ENCODE measurements at regions not wholly inside any gene's neighbourhood (a gene's known extent, or its start where the extent isn't known, plus 50 kb on each side); places are given as distances from the start of the nearest gene placed in this dataset.

DNA sequence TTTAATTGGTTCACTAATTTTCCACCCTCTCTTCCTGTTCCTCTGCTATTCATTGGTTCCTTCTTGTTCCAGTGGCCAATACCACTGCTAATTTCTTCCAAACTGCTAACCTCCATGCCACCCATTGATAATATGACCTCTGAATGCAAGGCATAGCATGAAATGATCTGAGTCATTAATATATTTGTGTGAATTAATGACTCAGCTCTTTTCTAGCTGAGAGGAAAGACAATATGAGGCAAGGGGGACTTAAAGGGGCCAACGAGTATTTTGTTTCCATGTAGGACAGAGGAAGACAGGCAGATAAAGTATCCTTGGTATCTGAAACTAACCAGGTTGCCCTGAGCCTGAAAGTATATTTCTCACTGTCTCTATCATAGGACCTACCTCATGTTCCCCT lies 154.3 kb upstream of the BRINP1 start:
- no peak for DNase-seq (ENCODE audit: low read depth)
- TF ChIP-seq, protein P1, sequence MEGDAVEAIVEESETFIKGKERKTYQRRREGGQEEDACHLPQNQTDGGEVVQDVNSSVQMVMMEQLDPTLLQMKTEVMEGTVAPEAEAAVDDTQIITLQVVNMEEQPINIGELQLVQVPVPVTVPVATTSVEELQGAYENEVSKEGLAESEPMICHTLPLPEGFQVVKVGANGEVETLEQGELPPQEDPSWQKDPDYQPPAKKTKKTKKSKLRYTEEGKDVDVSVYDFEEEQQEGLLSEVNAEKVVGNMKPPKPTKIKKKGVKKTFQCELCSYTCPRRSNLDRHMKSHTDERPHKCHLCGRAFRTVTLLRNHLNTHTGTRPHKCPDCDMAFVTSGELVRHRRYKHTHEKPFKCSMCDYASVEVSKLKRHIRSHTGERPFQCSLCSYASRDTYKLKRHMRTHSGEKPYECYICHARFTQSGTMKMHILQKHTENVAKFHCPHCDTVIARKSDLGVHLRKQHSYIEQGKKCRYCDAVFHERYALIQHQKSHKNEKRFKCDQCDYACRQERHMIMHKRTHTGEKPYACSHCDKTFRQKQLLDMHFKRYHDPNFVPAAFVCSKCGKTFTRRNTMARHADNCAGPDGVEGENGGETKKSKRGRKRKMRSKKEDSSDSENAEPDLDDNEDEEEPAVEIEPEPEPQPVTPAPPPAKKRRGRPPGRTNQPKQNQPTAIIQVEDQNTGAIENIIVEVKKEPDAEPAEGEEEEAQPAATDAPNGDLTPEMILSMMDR (conservative IDR thresholded peaks at IDR 0.05; ENCODE audit: control insufficient read depth, insufficient read depth, low read depth, low read length), result no peak
- H3K4me3 ChIP-seq (ENCODE audit: control insufficient read depth, low read depth, low read length), result no peak overlapping the region

DNA sequence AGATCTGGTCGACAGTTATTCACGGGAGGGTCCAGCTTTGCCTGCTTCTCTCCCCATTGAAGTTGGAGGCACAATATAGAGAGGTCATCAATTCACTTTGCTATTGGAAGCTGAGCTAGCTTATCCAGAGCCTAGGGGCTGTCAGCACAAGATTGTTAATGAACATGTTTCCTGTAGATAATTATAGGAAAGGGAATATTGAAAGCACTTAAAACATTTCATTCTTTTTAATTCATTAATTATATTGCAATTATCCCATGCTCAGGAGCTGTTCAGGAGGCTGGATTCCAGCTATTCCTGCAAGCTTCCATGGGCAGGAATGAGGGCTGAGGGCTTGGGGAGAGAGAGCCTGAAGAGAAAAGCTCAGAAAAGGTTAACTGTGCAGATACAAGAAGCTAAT lies 153.1 kb upstream of the BRINP1 start:
- TF ChIP-seq, protein P1 (conservative IDR thresholded peaks at IDR 0.05; ENCODE audit: control insufficient read depth, insufficient read depth, low read depth, low read length), result no peak
- H3K4me3 ChIP-seq (ENCODE audit: control insufficient read depth, low read depth, low read length), result no peak overlapping the region
- no peak for DNase-seq (ENCODE audit: low read depth)

DNA sequence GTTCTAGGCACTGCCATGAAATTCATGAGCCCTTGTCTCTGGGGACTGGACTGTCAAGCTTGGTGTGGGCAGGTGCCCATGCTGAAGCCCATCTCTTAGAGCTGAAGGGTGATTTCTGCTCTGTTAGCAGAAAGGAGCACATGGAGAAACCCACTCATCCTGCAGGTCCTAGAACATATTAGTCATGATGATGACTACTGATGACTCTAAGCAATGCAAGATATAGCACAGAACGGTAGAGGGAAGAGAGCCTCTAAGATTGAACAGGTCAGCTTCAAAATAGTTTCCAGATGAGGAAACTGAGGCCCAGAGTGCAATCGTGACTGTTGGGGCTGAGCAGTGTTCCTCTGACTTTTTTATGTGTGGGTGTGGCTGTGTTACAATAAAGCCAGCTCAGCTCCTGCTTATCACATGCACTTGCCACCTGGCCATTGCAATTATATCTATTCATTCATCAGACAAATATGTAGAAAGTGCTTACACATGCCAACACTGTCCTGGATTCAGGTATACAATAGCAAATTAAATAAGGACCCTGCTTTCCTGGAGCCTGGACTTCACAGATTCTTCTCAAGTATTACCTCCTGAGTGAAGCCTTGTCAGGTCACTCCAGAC lies 140.2 kb upstream of the BRINP1 start:
- TF ChIP-seq, protein P1 (conservative IDR thresholded peaks at IDR 0.05; ENCODE audit: control insufficient read depth, insufficient read depth, low read depth, low read length), result no peak
- DNase-seq (ENCODE audit: low read depth), result peak; percentile 2
- H3K4me3 ChIP-seq (ENCODE audit: control insufficient read depth, low read depth, low read length), result no peak overlapping the region

DNA sequence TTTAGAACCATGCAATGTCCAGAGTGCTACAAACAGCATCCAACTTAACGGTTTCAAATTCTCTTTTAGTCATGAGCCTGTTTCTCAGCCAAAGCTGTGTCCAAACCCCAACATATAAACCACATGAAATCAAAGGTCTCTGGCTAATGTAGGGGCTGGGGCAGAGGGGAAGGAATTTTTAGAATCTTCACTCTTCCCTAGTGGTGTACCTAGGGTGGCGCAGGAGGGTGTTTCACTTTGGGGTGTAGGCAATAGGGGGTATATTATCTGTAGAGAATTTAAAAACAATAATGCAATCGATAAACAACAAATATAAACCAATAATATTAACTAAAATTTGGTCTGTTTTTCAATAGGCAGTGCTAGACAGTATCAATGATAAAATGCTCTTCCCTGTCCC lies 132.1 kb upstream of the BRINP1 start:
- TF ChIP-seq, protein P1 (conservative IDR thresholded peaks at IDR 0.05; ENCODE audit: control insufficient read depth, insufficient read depth, low read depth, low read length), result no peak
- DNase-seq (ENCODE audit: low read depth), result no peak
- no peak overlapping the region for H3K4me3 ChIP-seq (ENCODE audit: control insufficient read depth, low read depth, low read length)

DNA sequence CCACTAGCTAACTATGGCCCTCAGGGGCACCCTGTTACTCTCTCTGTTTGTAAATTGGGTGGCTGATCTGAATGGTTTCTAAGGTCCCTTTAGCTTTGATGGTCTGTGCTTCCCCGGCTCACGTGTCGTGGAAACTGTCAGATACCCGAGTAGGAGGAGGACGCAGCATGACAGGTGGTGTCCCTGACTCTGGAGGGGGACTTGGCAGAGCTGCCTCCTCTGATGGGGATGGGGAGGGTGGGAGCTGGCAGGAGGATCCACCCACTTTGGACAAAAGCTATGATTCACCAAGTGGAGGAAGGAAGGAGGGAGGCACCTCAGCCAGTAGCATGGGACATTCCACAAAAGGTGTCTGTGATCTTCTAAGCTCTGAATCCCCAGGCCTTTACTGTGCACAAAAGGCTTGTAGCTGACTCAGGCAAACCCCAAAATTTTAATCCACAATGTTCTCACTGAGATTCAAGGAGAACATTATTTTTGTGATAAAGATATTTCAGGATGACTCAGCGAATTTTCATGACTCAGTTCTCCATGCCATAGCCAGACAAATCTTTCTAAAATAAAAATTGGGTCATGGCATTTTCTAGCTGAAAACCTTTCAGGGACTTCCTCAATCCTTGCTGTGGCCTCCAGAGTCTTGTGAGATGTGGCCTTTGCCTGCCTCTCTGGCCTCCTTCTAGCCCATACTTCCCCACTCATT lies 131.0 kb upstream of the BRINP1 start:
- no peak for DNase-seq (ENCODE audit: low read depth)
- TF ChIP-seq, protein P1 (conservative IDR thresholded peaks at IDR 0.05; ENCODE audit: control insufficient read depth, insufficient read depth, low read depth, low read length), result no peak
- no peak overlapping the region for H3K4me3 ChIP-seq (ENCODE audit: control insufficient read depth, low read depth, low read length)

DNA sequence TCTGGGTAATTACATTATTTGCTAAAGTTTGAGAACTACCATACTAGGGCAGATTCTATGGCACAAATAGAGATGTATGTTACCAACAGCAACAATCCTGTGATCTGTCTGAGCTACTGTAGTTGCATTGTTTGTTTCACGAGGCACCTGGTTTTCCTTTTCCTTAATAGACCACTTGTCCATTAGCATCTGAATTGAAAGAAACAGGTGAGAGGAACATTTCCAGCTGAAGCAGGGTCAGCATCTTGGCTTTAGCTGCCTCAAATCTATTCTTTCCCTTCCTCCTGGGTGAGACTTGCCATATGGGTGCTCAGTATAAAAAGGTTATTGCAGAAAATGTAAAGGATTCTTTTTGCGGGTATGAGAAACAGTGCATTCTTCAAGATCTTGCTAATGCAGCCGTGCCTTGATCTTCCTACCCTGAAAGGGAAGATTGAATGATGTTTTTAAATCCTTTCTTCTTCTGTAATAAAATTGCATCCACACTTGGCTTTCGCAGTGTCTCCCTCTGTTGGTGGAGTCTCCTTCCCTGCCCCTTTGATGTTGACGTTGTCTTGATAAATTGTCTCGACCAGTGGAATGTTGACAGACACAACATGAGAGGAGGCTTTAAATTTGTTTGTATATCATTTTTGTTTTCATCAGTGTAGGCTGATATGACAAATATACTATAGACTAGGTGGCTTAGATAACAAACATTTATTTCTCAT lies 118.0 kb upstream of the BRINP1 start:
- TF ChIP-seq, protein P1 (conservative IDR thresholded peaks at IDR 0.05; ENCODE audit: control insufficient read depth, insufficient read depth, low read depth, low read length), result no peak
- no peak overlapping the region for H3K4me3 ChIP-seq (ENCODE audit: control insufficient read depth, low read depth, low read length)
- no peak for DNase-seq (ENCODE audit: low read depth)

All from fibroblast of mammary gland (primary cell).